ENCODE measurements at regions not wholly inside any gene's neighbourhood (a gene's known extent, or its start where the extent isn't known, plus 50 kb on each side); places are given as distances from the start of the nearest gene placed in this dataset.

DNA sequence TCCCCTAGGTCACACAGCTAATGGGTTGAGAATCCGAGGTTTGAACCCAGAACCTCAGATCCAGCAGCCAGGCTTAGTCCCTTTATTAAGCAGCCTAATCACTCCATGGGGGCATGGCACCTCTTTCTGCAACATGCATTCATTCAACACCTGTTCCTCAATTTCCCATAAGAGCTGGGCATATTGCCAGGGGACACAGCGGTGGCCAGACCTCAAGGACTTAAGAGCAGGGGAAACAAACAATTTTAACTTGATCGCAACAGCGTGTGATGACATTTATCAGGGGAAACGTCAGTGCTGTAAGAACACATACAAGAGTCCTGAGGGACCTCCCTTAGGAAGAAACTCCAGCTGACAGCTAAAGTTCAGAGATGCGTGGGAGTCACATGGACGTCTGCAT lies 267.4 kb upstream of the CDH4 start:
- DNase-seq (ENCODE audit: low read depth in 2 of 2), result no peak

DNA sequence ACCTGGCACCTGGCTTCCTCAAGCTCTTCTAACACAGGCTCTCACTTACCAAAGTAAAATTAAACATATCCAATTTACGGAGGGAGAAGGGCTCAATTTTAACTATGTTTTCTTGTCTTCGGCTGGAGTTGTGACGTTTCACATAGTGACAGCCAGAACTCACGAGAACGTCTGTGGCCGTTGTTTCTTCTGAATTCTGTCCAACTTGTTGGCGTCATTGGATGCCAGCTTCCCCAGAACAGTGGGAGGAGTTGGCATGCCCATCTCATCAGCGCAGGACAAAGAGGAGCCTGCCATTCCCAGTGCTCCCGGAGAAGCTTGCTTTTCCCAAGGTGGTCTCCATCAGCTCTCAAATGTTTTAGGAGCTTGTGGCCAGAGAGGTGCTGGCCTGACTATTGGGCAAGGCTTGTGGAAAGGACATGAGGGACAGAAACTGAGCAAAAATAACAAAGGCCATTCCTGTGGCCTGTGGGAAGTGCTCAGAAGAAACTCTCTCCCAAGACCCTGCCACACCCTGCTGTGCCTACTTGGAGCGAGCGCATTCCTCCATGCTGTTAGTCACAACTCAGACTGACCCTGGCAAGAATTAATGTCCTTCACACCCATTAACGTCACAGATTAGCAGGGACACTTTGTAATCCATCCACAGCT lies 265.4 kb upstream of the CDH4 start:
- DNase-seq (ENCODE audit: low read depth in 2 of 2), result no peak

GRCh38 chr20:60990061-60990460 lies 262.0 kb upstream of the CDH4 start:
- no peak for DNase-seq (ENCODE audit: low read depth in 2 of 2)

DNA sequence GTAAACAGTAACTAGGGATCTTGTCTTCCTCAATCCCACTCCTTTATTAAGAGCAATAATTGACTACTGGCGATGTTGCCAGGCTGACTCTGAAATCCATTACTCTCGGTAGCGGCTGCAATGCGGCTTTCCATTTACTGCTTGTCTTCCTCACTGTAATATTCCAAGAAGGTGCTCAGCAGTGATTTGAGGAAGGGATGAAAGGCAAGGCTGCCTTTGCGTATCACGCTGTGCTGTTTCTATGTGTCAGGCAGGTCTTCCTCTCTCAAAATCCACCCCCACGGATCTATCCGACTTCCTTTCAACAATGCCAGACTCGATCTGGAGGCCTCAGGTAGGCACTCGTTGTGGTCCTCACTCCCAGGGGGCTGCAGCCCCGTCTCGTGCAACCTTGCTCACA lies 261.4 kb upstream of the CDH4 start:
- no peak for DNase-seq (ENCODE audit: low read depth in 2 of 2)

- DNase-seq (ENCODE audit: low read depth in 2 of 2), result no peak
Observed at GRCh38 chr20:60993433-60994044, 258.5 kb upstream of the CDH4 start.

- no peak for DNase-seq (ENCODE audit: low read depth in 2 of 2)
Observed at GRCh38 chr20:60999250-60999649, 252.8 kb upstream of the CDH4 start.

GRCh38 chr20:61002090-61002489 lies 250.0 kb upstream of the CDH4 start:
- DNase-seq (ENCODE audit: low read depth in 2 of 2), result no peak

DNA sequence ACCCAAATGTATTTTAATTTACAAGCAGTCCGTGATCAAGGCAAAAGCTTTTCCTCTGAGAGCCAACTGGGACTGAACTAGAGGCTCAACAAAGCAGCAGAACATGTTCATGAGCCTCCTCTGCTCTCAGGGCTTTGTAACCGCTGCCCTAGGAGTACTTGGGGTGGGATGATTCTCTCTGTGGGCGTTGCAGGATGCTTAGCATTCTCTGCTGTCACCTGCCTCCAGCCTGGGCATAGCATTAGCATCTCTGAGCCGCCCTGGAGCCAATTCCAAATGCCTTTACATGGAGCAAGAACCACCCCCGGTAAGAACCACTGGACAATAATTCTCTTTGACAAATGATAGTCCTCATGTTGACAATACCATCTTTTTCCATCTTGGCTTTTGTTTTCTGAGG lies 237.6 kb upstream of the CDH4 start:
- DNase-seq (ENCODE audit: low read depth in 2 of 2), result no peak

- no peak for DNase-seq (ENCODE audit: low read depth in 2 of 2)
Observed at GRCh38 chr20:61015602-61016001, 236.5 kb upstream of the CDH4 start.

GRCh38 chr20:61019322-61019721 lies 232.7 kb upstream of the CDH4 start:
- DNase-seq (ENCODE audit: low read depth in 2 of 2), result no peak

DNA sequence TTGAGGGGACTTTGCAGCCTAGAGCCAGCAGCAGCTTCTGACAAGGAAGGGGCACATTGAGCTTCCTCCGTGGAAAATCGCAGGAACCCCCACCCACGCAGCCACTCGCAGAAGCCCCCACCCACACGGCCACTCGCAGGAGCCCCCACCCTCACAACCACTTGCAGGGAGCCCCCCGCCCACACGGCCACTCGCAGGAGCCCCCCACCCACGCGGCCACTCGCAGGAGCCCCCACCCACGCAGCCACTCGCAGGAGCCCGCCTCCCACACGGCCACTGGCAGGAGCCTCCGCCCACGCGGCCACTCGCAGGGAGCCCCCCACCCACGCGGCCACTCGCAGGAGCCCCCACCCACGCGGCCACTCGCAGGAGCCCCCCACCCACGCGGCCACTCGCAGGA lies 228.4 kb upstream of the CDH4 start:
- no peak for DNase-seq (ENCODE audit: low read depth in 2 of 2)

- DNase-seq (ENCODE audit: low read depth in 2 of 2), result no peak
Observed at GRCh38 chr20:61024390-61024789, 227.7 kb upstream of the CDH4 start.

DNA sequence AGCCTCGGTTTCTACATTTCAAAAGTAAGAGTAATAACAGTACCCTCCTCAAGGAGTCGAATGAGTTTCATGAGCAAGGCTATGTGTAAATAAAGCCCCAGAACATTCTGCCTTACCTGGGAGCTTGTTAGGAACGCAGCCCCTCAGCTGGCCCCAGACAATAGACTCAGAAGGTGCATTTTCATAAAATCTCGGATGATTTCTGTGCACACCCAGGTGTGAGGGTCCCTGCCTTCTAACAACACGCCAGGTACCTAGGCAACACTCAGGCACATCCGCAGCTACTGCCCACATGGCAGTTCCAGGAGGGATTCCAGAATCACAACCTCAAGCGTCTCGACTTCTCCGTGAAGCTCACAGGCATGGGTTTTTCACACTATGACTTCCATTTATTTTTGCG lies 226.5 kb upstream of the CDH4 start:
- DNase-seq (ENCODE audit: low read depth in 2 of 2), result no peak

GRCh38 chr20:61026173-61026572 lies 225.9 kb upstream of the CDH4 start:
- DNase-seq (ENCODE audit: low read depth in 2 of 2), result no peak

- no peak for DNase-seq (ENCODE audit: low read depth in 2 of 2)
Observed at GRCh38 chr20:61026731-61027130, 225.3 kb upstream of the CDH4 start.

GRCh38 chr20:61027218-61027617 lies 224.8 kb upstream of the CDH4 start:
- no peak for DNase-seq (ENCODE audit: low read depth in 2 of 2)

GRCh38 chr20:61030130-61030529 lies 221.9 kb upstream of the CDH4 start:
- DNase-seq (ENCODE audit: low read depth in 2 of 2), result no peak

DNA sequence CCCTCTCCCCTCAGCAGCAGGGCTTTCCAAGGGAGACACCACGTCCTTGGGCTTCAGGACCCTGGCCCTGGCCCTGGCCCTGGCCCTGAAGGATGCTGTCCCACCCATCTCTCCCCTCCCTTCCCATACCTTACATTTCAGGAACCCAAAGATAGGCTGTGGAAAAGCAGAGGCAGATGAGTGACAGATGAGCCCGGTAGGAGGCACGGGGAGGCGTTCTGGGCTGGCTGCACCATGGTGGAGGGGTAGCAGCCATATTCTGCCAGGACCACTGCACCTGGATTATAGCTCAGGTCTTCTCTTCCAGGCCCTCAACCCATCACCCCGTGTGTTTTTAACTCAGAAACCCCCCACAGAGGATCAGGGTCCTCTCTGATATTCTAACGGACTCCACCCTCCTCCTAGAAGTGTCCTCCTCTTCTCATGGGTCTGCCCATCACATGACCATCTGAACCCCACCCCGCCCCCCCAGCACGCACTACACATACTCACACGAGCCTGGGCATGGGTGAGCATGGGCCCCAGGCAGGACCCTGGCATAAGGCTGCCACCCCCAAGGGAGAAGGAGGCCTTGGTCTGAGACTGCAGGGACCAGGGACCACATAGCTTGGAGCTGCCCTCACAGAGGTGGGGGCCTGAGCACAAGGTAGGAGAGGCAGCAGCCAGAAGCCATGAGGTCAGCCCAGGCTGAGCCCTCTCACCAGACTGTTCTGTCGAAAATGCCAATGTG lies 220.8 kb upstream of the CDH4 start:
- DNase-seq (ENCODE audit: low read depth in 2 of 2), result no peak

DNA sequence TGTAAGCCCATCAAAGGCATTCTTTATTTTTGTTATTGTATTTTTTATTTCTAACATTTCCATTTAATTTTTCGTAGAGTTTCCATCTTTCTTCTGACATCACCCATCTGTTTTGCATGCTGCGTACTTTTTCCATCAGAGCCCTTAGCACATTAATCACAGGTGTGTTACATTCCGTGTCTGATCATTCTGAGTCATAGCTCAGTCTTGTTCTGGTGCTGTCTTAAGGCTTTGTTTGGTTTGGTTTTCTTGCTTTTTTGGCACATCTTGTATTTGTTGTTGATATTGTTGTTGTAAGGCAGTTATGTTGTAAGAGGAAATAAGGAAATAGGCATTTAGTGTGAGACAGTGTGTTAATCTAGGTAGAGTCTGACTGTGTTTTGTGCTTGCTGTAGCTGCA lies 214.6 kb upstream of the CDH4 start:
- DNase-seq (ENCODE audit: low read depth in 2 of 2), result no peak

- DNase-seq (ENCODE audit: low read depth in 2 of 2), result no peak
Observed at GRCh38 chr20:61041481-61041880, 210.6 kb upstream of the CDH4 start.

GRCh38 chr20:61042506-61043385 lies 209.3 kb upstream of the CDH4 start:
- DNase-seq (ENCODE audit: low read depth in 2 of 2), result no peak

DNA sequence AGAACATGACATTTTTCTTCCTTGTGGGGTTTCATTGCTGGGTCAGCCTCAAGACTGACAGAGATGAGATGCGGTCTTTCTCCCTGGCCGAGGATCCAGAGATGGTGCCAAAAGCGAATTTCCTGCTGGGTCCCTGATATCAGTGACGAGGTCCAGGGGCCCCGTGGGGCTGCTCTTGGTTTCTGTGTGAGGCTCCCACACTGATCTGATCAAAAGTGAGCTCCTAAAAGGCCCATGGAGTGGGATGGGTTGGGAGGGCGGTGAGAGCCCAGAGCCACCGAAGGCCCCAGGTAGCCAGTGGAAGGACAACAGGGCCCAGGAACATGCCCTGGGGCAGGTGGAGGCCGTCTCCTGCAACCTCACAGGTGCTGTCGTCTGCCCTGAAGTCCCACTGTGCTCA lies 208.4 kb upstream of the CDH4 start:
- no peak for DNase-seq (ENCODE audit: low read depth in 2 of 2)

All from stimulated activated CD4-positive, alpha-beta T cell treated with anti-CD3 and anti-CD28 coated beads, Interleukin-4, amount 100 ng/mL, for 48 hours (primary cell).